ENCODE measurements at regions not wholly inside any gene's neighbourhood (a gene's known extent, or its start where the extent isn't known, plus 50 kb on each side); places are given as distances from the start of the nearest gene placed in this dataset.

GRCh38 chr3:20478436-20478835 lies 292.4 kb upstream of the SGO1 start:
- TF ChIP-seq ZSCAN18 (CRISPR knock-in tag; IDR thresholded peaks at IDR 0.05) (no peak), TP53 (CRISPR knock-in tag; IDR thresholded peaks at IDR 0.05) (no peak), FOXP1 (CRISPR knock-in tag; IDR thresholded peaks at IDR 0.05; ENCODE audit: borderline replicate concordance) (no peak), PRRX2 (CRISPR knock-in tag; IDR thresholded peaks at IDR 0.05) (no peak), USF2 (CRISPR knock-in tag; IDR thresholded peaks at IDR 0.05) (no peak), ZNF512 (CRISPR knock-in tag; IDR thresholded peaks at IDR 0.05; ENCODE audit: borderline replicate concordance) (no peak), ZNF138 (CRISPR knock-in tag; conservative IDR thresholded peaks at IDR 0.05) (no peak), AFF4 (CRISPR knock-in tag; IDR thresholded peaks at IDR 0.05; ENCODE audit: borderline replicate concordance) (no peak), CTCF (IDR thresholded peaks at IDR 0.05) (no peak), ZBTB43 (CRISPR knock-in tag; IDR thresholded peaks at IDR 0.05) (no peak), MAX (CRISPR knock-in tag; IDR thresholded peaks at IDR 0.05) (no peak), E2F4 (CRISPR knock-in tag; IDR thresholded peaks at IDR 0.05; ENCODE audit: borderline replicate concordance, low read depth) (no peak), JUN (CRISPR knock-in tag; IDR thresholded peaks at IDR 0.05) (no peak)
